GM23338 (cell line): ENCODE measurements at regions not wholly inside any gene's neighbourhood (a gene's known extent, or its start where the extent isn't known, plus 50 kb on each side); places are given as distances from the start of the nearest gene placed in this dataset.

ENCODE experiments used
- ATAC-seq: fragments of 200-7000 bp; cut with Tn5 transposase; 3 replicates; pipeline ENCODE4 v1.9.1; 2020
- DNase-seq: peaks from one replicate; pipeline ENCODE4 v3.0.0-alpha.2; 2015; ENCODE audit warnings: low spot score
- H2AFZ ChIP-seq: fragments of 200-600 bp; sonication (generic); 2 replicates; pipeline ENCODE4 v1.8.0; 2016; ENCODE audit warnings: antibody characterized with exemption, mild to moderate bottlenecking, moderate library complexity
- H3F3A ChIP-seq: fragments of 200-600 bp; sonication (generic); replicated peaks from 2 replicates; pipeline ENCODE4 v1.8.0; 2017; ENCODE audit warnings: antibody characterized with exemption, mixed run types, low read depth
- H3K27ac ChIP-seq: fragments of 200-600 bp; sonication (generic); 2 replicates; pipeline ENCODE4 v1.6.1; 2016; ENCODE audit warnings: low read depth
- H3K27me3 ChIP-seq: fragments of 200-600 bp; sonication (generic); 2 replicates; pipeline ENCODE4 v1.8.0; 2016; ENCODE audit warnings: mild to moderate bottlenecking, mixed run types, moderate library complexity; ENCODE audit not compliant: insufficient read depth
- H3K36me3 ChIP-seq: fragments of 200-600 bp; sonication (generic); 2 replicates; pipeline ENCODE4 v1.8.0; 2016; ENCODE audit warnings: mild to moderate bottlenecking; ENCODE audit not compliant: insufficient read depth
- H3K4me1 ChIP-seq: fragments of 200-600 bp; sonication (generic); 2 replicates; pipeline ENCODE4 v1.8.0; 2016; ENCODE audit warnings: mild to moderate bottlenecking, moderate library complexity; ENCODE audit not compliant: insufficient read depth
- H3K4me2 ChIP-seq: fragments of 200-600 bp; sonication (generic); 2 replicates; pipeline ENCODE4 v1.7.1; 2017; ENCODE audit warnings: mixed run types
- H3K4me3 ChIP-seq: fragments of 200-600 bp; sonication (generic); 2 replicates; pipeline ENCODE4 v1.6.1; 2016; ENCODE audit warnings: mixed run types
- H3K79me2 ChIP-seq: fragments of 200-600 bp; sonication (generic); replicated peaks from 2 replicates; pipeline ENCODE4 v1.8.0; 2017; ENCODE audit warnings: mild to moderate bottlenecking; ENCODE audit not compliant: insufficient read depth
- H3K9me2 ChIP-seq: fragments of 200-600 bp; sonication (generic); 2 replicates; pipeline ENCODE4 v1.8.0; 2017; ENCODE audit not compliant: insufficient read depth
- H4K20me1 ChIP-seq: fragments of 200-600 bp; sonication (generic); replicated peaks from 2 replicates; pipeline ENCODE4 v1.8.0; 2017; ENCODE audit warnings: mild to moderate bottlenecking; ENCODE audit not compliant: insufficient read depth
- H3K27ac Mint-ChIP-seq: 2 replicates; pipeline ENCODE4 v1.8.0; 2020; ENCODE audit warnings: inconsistent platforms, mild to moderate bottlenecking, moderate library complexity, mixed read lengths
- H3K27me3 Mint-ChIP-seq: 3 replicates; pipeline ENCODE4 v1.8.0; 2022; ENCODE audit warnings: low read depth, mild to moderate bottlenecking, moderate library complexity, mixed read lengths, inconsistent platforms; ENCODE audit not compliant: insufficient read depth, poor library complexity
- H3K36me3 Mint-ChIP-seq: 3 replicates; pipeline ENCODE4 v1.8.0; 2021; ENCODE audit warnings: low read depth, mild to moderate bottlenecking, inconsistent platforms, moderate library complexity, mixed read lengths
- H3K4me1 Mint-ChIP-seq: 3 replicates; pipeline ENCODE4 v1.8.0; 2020; ENCODE audit warnings: mild to moderate bottlenecking, inconsistent platforms, mixed read lengths
- H3K4me3 Mint-ChIP-seq: 3 replicates; pipeline ENCODE4 v1.8.0; 2021; ENCODE audit warnings: moderate library complexity, mild to moderate bottlenecking, inconsistent platforms, mixed read lengths
- H3K9me3 Mint-ChIP-seq: 3 replicates; pipeline ENCODE4 v1.8.0; 2020; ENCODE audit warnings: moderate library complexity, mild to moderate bottlenecking, inconsistent platforms, mixed read lengths
- CREB1 ChIP-seq: fragments of 250-450 bp; sonication (Bioruptor Pico); IDR thresholded peaks from 2 replicates; pipeline ENCODE4 v1.5.0; 2020; ENCODE audit warnings: low read depth, mild to moderate bottlenecking, moderate library complexity
- EZH2 ChIP-seq: fragments of 200-600 bp; sonication (generic); IDR thresholded peaks from one replicate; pipeline ENCODE4 v1.8.0; 2017; ENCODE audit warnings: antibody characterized with exemption, mild to moderate bottlenecking, low read depth; ENCODE audit not compliant: unreplicated experiment
- EZH2phosphoT487 ChIP-seq: fragments of 200-600 bp; sonication (generic); IDR thresholded peaks from one replicate; pipeline ENCODE4 v1.8.1; 2018; ENCODE audit warnings: antibody characterized with exemption; ENCODE audit not compliant: unreplicated experiment
- JUNB ChIP-seq: IDR thresholded peaks from one replicate; pipeline ENCODE4 v1.6.1; 2016; ENCODE audit warnings: antibody characterized with exemption; ENCODE audit not compliant: unreplicated experiment
- NANOG ChIP-seq: IDR thresholded peaks from 2 replicates; pipeline ENCODE4 v1.6.1; 2016; ENCODE audit warnings: antibody characterized with exemption, borderline replicate concordance
- POLR2AphosphoS5 ChIP-seq: IDR thresholded peaks from 2 replicates; pipeline ENCODE4 v1.6.1; 2016; ENCODE audit warnings: antibody characterized with exemption, low read depth
- STAT1 ChIP-seq: IDR thresholded peaks from one replicate; pipeline ENCODE4 v1.6.1; 2016; ENCODE audit warnings: antibody characterized with exemption; ENCODE audit not compliant: unreplicated experiment
- ZNF114 ChIP-seq: fragments of 250-450 bp; sonication (Bioruptor Pico); IDR thresholded peaks from 2 replicates; pipeline ENCODE4 v1.5.0; 2020; ENCODE audit warnings: mild to moderate bottlenecking, moderate library complexity
- ZNF331 ChIP-seq: fragments of 250-450 bp; sonication (Bioruptor Pico); IDR thresholded peaks from 2 replicates; pipeline ENCODE4 v1.5.0; 2020; ENCODE audit warnings: low read depth, mild to moderate bottlenecking, moderate library complexity
- ZNF462 ChIP-seq: fragments of 250-450 bp; sonication (Bioruptor Pico); IDR thresholded peaks from 2 replicates; pipeline ENCODE4 v1.5.0; 2020; ENCODE audit warnings: mild to moderate bottlenecking, moderate library complexity
- TF ChIP-seq, protein P1 (sequence below): IDR thresholded peaks from 2 replicates; pipeline ENCODE4 v1.6.1; 2016; ENCODE audit warnings: antibody characterized with exemption
- TF ChIP-seq, protein P2 (sequence below): IDR thresholded peaks from one replicate; pipeline ENCODE4 v1.6.1; 2018; ENCODE audit warnings: antibody characterized with exemption; ENCODE audit not compliant: unreplicated experiment
- TF ChIP-seq, protein P3 (sequence below), 2 experiments: fragments of 200-600 bp in 1 of 2; sonication (generic) in 1 of 2; conservative IDR thresholded peaks; 2 replicates each; pipeline versions ENCODE4 v1.5.1 to v1.6.1; 2016 to 2017; ENCODE audit warnings: antibody characterized with exemption in 2 of 2, low read depth in 2 of 2, mild to moderate bottlenecking in 2 of 2, moderate library complexity in 1 of 2

DNA sequence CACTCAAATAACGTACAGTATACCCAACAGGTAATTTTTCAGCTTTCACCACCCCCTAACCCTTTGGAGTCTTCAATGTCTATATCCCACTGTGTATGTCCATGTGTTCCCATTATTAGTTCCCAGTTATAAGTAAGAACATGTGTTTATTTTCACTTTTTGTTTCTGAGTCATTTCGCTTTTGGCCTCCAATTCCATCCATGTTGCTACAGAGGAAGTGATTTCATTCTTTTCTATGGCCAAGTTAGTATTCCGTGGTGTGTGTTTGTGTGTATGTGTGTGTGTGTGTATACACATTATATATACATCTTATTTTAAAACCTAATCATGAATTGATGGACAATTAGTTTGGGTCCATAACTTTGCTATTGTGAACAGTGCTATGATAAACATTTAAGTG is 464.4 kb downstream of the CMPK2 start:
- H3K36me3 Mint-ChIP-seq: no peaks in the 10 kb centered on the region; the same call in 2 of the 3 replicates
- DNase-seq (no peak), ATAC-seq (no peak)
- H2AFZ ChIP-seq: no peak overlapping the region
- no peak overlapping the region for H3K4me3 Mint-ChIP-seq
- H3K27ac Mint-ChIP-seq: no peak overlapping the region
- no peaks in the 10 kb centered on the region for H3K27me3 Mint-ChIP-seq
- H3K4me3 ChIP-seq: no peak overlapping the region
- no peak overlapping the region for H3K4me2 ChIP-seq
- 0 out of 2 replicates have a peak, but pooled peaks cover 3% of the 10 kb centered on the region for H3K9me2 ChIP-seq
- H3K27me3 ChIP-seq: no peaks in the 10 kb centered on the region
- H4K20me1 ChIP-seq: no peaks in the 10 kb centered on the region
- peaks cover 51% of the 10 kb centered on the region for H3K9me3 Mint-ChIP-seq
- no peak overlapping the region for H3K27ac ChIP-seq
- TF ChIP-seq, protein P1, sequence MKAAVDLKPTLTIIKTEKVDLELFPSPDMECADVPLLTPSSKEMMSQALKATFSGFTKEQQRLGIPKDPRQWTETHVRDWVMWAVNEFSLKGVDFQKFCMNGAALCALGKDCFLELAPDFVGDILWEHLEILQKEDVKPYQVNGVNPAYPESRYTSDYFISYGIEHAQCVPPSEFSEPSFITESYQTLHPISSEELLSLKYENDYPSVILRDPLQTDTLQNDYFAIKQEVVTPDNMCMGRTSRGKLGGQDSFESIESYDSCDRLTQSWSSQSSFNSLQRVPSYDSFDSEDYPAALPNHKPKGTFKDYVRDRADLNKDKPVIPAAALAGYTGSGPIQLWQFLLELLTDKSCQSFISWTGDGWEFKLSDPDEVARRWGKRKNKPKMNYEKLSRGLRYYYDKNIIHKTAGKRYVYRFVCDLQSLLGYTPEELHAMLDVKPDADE: no peak
- TF ChIP-seq ZNF331 (no peak), POLR2AphosphoS5 (no peak), ZNF114 (CRISPR knock-in tag) (no peak), JUNB (no peak), NANOG (no peak), ZNF462 (CRISPR knock-in tag) (no peak), EZH2phosphoT487 (no peak), STAT1 (no peak), CREB1 (CRISPR knock-in tag) (no peak), EZH2 (no peak)
- TF ChIP-seq, protein P2, sequence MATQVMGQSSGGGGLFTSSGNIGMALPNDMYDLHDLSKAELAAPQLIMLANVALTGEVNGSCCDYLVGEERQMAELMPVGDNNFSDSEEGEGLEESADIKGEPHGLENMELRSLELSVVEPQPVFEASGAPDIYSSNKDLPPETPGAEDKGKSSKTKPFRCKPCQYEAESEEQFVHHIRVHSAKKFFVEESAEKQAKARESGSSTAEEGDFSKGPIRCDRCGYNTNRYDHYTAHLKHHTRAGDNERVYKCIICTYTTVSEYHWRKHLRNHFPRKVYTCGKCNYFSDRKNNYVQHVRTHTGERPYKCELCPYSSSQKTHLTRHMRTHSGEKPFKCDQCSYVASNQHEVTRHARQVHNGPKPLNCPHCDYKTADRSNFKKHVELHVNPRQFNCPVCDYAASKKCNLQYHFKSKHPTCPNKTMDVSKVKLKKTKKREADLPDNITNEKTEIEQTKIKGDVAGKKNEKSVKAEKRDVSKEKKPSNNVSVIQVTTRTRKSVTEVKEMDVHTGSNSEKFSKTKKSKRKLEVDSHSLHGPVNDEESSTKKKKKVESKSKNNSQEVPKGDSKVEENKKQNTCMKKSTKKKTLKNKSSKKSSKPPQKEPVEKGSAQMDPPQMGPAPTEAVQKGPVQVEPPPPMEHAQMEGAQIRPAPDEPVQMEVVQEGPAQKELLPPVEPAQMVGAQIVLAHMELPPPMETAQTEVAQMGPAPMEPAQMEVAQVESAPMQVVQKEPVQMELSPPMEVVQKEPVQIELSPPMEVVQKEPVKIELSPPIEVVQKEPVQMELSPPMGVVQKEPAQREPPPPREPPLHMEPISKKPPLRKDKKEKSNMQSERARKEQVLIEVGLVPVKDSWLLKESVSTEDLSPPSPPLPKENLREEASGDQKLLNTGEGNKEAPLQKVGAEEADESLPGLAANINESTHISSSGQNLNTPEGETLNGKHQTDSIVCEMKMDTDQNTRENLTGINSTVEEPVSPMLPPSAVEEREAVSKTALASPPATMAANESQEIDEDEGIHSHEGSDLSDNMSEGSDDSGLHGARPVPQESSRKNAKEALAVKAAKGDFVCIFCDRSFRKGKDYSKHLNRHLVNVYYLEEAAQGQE: no peak
- TF ChIP-seq, protein P3, sequence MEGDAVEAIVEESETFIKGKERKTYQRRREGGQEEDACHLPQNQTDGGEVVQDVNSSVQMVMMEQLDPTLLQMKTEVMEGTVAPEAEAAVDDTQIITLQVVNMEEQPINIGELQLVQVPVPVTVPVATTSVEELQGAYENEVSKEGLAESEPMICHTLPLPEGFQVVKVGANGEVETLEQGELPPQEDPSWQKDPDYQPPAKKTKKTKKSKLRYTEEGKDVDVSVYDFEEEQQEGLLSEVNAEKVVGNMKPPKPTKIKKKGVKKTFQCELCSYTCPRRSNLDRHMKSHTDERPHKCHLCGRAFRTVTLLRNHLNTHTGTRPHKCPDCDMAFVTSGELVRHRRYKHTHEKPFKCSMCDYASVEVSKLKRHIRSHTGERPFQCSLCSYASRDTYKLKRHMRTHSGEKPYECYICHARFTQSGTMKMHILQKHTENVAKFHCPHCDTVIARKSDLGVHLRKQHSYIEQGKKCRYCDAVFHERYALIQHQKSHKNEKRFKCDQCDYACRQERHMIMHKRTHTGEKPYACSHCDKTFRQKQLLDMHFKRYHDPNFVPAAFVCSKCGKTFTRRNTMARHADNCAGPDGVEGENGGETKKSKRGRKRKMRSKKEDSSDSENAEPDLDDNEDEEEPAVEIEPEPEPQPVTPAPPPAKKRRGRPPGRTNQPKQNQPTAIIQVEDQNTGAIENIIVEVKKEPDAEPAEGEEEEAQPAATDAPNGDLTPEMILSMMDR (conservative IDR thresholded peaks at IDR 0.05; ENCODE audit: low read depth in 2 of 2): no peak
- H3K4me1 Mint-ChIP-seq: no peaks in the 10 kb centered on the region
- H3K4me1 ChIP-seq: no peaks in the 10 kb centered on the region
- H3F3A ChIP-seq: no peaks in the 10 kb centered on the region
- H3K36me3 ChIP-seq: no peaks in the 10 kb centered on the region
- H3K79me2 ChIP-seq: no peaks in the 10 kb centered on the region
